Bronchial epithelial cell (primary cell): ENCODE measurements at regions not wholly inside any gene's neighbourhood (a gene's known extent, or its start where the extent isn't known, plus 50 kb on each side); places are given as distances from the start of the nearest gene placed in this dataset.

ENCODE experiments used
- DNase-seq: peaks from one replicate; pipeline ENCODE4 v3.0.0-alpha.2; 2010; ENCODE audit warnings: low read depth
- FAIRE-seq: peaks from 2 replicates; lab custom pipeline; 2011; peaks lifted over from hg19 to GRCh38; lab: Jason Lieb, UNC
- H3K27me3 ChIP-seq: 2 replicates; pipeline ENCODE4 v1.5.1; 2011; ENCODE audit warnings: low read length; ENCODE audit not compliant: control insufficient read depth, insufficient read depth
- H3K36me3 ChIP-seq: 2 replicates; pipeline ENCODE4 v1.5.1; 2011; ENCODE audit warnings: low read length; ENCODE audit not compliant: control insufficient read depth, insufficient read depth
- H3K4me3 ChIP-seq: 2 replicates; pipeline ENCODE4 v1.5.1; 2011; ENCODE audit warnings: mild to moderate bottlenecking, low read depth, low read length, control low read depth
- TF ChIP-seq, protein P1 (sequence below): IDR thresholded peaks from 2 replicates; pipeline ENCODE4 v1.5.1; 2011; ENCODE audit warnings: mild to moderate bottlenecking, moderate library complexity, low read length, control low read depth, inconsistent platforms; ENCODE audit not compliant: insufficient read depth, severe bottlenecking

DNA sequence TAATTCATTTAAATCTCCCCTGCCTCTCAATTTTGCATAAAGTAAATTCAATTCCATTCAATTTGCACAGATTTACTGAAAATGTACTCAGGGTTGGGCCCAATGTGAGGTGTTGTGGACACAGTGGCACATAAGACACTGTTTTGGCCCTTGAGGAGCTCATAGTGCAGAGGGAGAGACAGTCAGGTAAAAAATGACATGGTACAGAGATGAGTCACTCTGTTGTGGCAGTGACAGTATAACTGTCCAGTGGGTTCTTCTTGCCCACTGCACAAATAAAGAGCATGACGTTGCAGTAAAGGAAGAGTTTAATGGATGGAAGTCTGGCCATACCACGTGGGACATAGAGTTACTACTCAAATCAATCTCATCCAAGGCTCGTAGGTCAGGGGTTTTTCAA lies 400.3 kb upstream of the TRIB2 start:
- TF ChIP-seq, protein P1, sequence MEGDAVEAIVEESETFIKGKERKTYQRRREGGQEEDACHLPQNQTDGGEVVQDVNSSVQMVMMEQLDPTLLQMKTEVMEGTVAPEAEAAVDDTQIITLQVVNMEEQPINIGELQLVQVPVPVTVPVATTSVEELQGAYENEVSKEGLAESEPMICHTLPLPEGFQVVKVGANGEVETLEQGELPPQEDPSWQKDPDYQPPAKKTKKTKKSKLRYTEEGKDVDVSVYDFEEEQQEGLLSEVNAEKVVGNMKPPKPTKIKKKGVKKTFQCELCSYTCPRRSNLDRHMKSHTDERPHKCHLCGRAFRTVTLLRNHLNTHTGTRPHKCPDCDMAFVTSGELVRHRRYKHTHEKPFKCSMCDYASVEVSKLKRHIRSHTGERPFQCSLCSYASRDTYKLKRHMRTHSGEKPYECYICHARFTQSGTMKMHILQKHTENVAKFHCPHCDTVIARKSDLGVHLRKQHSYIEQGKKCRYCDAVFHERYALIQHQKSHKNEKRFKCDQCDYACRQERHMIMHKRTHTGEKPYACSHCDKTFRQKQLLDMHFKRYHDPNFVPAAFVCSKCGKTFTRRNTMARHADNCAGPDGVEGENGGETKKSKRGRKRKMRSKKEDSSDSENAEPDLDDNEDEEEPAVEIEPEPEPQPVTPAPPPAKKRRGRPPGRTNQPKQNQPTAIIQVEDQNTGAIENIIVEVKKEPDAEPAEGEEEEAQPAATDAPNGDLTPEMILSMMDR, result no peak
- H3K4me3 ChIP-seq, result no peak overlapping the region
- no peaks in the 10 kb centered on the region for H3K27me3 ChIP-seq
- H3K36me3 ChIP-seq, result no peaks in the 10 kb centered on the region
- DNase-seq (no peak), FAIRE-seq (no peak)

DNA sequence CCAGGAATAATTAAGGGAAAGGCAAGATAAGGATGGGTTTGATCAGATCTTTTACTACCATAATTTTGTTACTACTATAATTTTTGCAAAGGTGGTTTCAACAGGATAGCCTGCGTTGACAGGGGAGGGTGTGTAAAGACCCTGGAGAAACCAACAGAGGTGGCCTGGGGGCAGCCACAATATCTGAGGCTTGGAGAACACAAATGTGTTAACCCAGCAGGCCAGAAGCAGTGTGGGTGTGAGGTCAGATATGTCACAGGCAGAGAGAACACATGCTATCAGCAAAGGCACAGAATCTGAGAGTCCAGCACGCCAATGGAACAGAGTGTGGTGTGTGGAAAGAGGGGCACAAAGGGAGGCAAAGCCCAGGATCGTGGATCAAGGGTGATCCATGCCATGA lies 399.4 kb upstream of the TRIB2 start:
- Histone ChIP-seq H3K27me3 (no peaks in the 10 kb centered on the region), H3K36me3 (no peaks in the 10 kb centered on the region), H3K4me3 (no peak overlapping the region)
- no peak for DNase-seq
- TF ChIP-seq, protein P1, result no peak
- no peak for FAIRE-seq

DNA sequence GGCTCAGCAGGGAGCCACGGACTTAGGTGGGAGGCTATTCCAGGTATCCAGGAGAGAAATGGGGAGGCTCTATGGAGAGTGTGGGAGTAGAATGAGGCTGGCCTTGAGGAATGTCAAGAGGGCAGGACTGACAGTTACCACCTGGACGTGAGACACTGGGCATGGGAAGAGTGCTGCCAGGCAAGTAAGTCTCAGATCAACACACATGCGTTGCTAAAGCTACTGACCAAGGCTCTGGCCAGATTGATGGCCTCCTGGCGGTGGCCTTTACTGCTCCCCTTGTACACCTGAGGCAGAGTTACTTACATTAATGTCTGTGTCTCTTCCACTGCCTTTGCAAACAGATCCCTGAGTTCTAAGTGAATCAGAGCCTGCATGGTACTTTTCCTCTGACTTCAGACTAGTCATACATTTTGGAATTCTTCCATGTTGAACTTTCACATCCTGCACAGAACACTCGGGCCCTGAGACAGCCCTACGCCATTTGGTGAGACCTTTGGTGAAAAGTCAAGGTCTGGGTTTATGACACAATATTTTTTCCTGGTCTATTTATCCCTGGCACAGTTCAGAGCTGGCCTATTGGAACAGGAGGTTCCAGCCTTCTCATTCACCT lies 398.8 kb upstream of the TRIB2 start:
- Histone ChIP-seq H3K27me3 (no peaks in the 10 kb centered on the region), H3K36me3 (no peaks in the 10 kb centered on the region), H3K4me3 (no peak overlapping the region)
- DNase-seq (peak; percentile 93), FAIRE-seq (no peak)
- TF ChIP-seq, protein P1, result no peak

DNA sequence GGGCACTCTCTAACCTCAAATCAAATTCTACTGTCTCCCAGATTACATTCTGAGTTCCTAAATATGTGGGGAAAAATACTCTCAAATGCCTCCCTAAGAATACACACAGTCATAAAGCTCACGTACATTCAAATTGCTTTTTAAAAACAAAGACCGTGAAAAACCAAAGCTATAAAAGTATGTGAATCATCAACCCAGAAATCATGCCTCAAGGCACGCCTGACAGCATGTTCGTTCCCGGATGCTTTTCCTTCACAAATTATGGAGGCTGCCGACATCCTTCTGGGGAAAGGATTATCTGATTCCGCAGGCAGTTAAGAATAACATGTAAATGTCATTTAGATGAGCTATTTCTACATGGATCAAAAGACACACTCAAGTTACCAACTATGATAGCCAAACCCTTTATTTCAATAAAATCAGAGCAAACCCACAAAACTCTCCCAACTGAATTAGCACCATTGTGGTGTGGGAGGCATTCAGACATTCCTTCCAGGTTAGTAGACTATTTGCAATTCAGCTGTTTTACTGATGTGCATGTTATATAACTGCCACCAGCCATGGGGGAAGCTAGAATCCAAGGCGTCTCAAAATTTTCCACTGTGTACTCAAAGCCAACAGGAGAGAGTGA lies 398.2 kb upstream of the TRIB2 start:
- H3K4me3 ChIP-seq, result no peak overlapping the region
- DNase-seq (peak; percentile 50), FAIRE-seq (no peak)
- no peaks in the 10 kb centered on the region for H3K36me3 ChIP-seq
- TF ChIP-seq, protein P1, result no peak
- no peaks in the 10 kb centered on the region for H3K27me3 ChIP-seq

DNA sequence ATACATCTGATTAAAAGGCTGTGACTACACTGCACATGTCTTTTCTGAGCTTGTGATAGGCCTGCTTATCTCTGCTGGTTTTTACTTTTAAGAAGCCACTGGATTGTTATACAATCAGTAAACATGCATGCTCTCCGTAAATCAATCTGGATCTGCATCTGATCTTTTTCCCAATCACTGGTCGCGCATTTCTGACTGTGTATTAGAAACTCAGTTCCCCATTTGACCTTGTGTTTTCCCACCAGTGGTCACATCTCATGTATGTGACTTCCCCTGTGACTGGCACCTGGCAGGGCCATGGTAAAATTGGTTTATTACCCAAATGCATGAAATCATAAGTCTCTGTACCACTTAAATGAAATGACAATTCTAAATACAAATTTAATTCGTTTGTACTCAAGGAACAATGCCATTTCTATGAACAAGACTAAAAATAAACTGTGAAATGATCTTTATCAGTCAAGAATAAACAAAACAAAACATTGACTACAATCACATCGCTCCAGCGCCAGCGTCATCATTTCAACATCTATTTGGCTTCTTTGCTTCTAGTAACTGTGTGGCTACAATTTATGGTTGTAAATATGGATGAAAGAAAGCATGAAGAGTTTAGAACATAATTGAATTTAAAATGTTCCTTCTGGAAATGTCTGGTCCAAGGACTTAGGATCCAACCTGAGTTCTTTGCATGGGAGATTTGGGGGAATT lies 396.6 kb upstream of the TRIB2 start:
- TF ChIP-seq, protein P1, result no peak
- DNase-seq, result no peak
- Histone ChIP-seq H3K36me3 (no peaks in the 10 kb centered on the region), H3K27me3 (no peaks in the 10 kb centered on the region), H3K4me3 (no peak overlapping the region)
- no peak for FAIRE-seq
